Skeletal muscle tissue (tissue), 3 donors: ENCODE measurements at regions not wholly inside any gene's neighbourhood (a gene's known extent, or its start where the extent isn't known, plus 50 kb on each side); places are given as distances from the start of the nearest gene placed in this dataset.

Source experiments
- H3K27ac ChIP-seq: one replicate; pipeline ENCODE4 v1.7.0; 2013; ENCODE audit warnings: mild to moderate bottlenecking, low read depth, low read length, inconsistent platforms
- H3K27me3 ChIP-seq, 3 donors: one replicate each; pipeline ENCODE4 v1.7.0; 2013; ENCODE audit warnings: low read length in 3 of 3; ENCODE audit not compliant: control insufficient read depth in 3 of 3, insufficient read depth in 3 of 3
- H3K36me3 ChIP-seq, 3 donors: one replicate each; pipeline ENCODE4 v1.7.0; 2013; ENCODE audit warnings: low read length in 3 of 3; ENCODE audit not compliant: control insufficient read depth in 3 of 3, insufficient read depth in 3 of 3
- H3K4me1 ChIP-seq, 3 donors: one replicate each; pipeline ENCODE4 v1.7.0; 2013; ENCODE audit warnings: low read length in 3 of 3, mild to moderate bottlenecking in 3 of 3; ENCODE audit not compliant: control insufficient read depth in 3 of 3, insufficient read depth in 3 of 3
- H3K4me3 ChIP-seq, 3 donors: one replicate each; pipeline ENCODE4 v1.7.0; 2013; ENCODE audit warnings: low read length in 3 of 3
- H3K9ac ChIP-seq, 3 donors: one replicate each; pipeline ENCODE4 v1.7.0; 2013; ENCODE audit warnings: low read length in 3 of 3, mild to moderate bottlenecking in 3 of 3, moderate library complexity in 2 of 3, low read depth in 1 of 3
- H3K9me3 ChIP-seq, 3 donors: one replicate each; pipeline ENCODE4 v1.7.0; 2013; ENCODE audit warnings: low read length in 3 of 3; ENCODE audit not compliant: control insufficient read depth in 3 of 3
- donor health status: Osteomylitis.

GRCh38 chr5:89967771-89968444 lies 441.6 kb downstream of the CETN3 start:
- Histone ChIP-seq H3K9ac (no peak overlapping the region), H3K4me1 (no peaks in the 10 kb centered on the region), H3K27ac (no peak overlapping the region), H3K4me3 (no peak overlapping the region), H3K27me3 (no peaks in the 10 kb centered on the region), H3K9me3 (no peaks in the 10 kb centered on the region), H3K36me3 (no peaks in the 10 kb centered on the region)

- Histone ChIP-seq H3K4me3 (no peak overlapping the region), H3K36me3 (no peaks in the 10 kb centered on the region), H3K4me1 (no peaks in the 10 kb centered on the region), H3K9ac (no peak overlapping the region), H3K9me3 (no peaks in the 10 kb centered on the region), H3K27me3 (no peaks in the 10 kb centered on the region), H3K27ac (no peak overlapping the region)
Measured at GRCh38 chr5:89956838-89957237, 452.7 kb downstream of the CETN3 start.

- H3K4me3 ChIP-seq = no peak overlapping the region
- H3K36me3 ChIP-seq = no peaks in the 10 kb centered on the region
- no peaks in the 10 kb centered on the region for H3K27me3 ChIP-seq
- no peak overlapping the region for H3K27ac ChIP-seq
- H3K9ac ChIP-seq = no peak overlapping the region
- H3K9me3 ChIP-seq = no peaks in the 10 kb centered on the region
- H3K4me1 ChIP-seq = no peaks in the 10 kb centered on the region
Measured at GRCh38 chr5:89954916-89955315, 454.6 kb downstream of the CETN3 start.

- Histone ChIP-seq H3K27me3 (no peaks in the 10 kb centered on the region), H3K9me3 (no peaks in the 10 kb centered on the region), H3K36me3 (no peaks in the 10 kb centered on the region), H3K4me1 (no peaks in the 10 kb centered on the region), H3K9ac (no peak overlapping the region), H3K4me3 (no peak overlapping the region), H3K27ac (no peak overlapping the region)
Measured at GRCh38 chr5:89951876-89952275, 457.7 kb downstream of the CETN3 start.

- H3K27me3 ChIP-seq = no peaks in the 10 kb centered on the region
Measured at GRCh38 chr5:89950234-89950633, 459.3 kb downstream of the CETN3 start.

GRCh38 chr5:89948977-89949376 lies 460.6 kb downstream of the CETN3 start:
- Histone ChIP-seq H3K27ac (no peak overlapping the region), H3K36me3 (no peaks in the 10 kb centered on the region), H3K4me1 (no peaks in the 10 kb centered on the region), H3K27me3 (no peaks in the 10 kb centered on the region), H3K9me3 (no peaks in the 10 kb centered on the region), H3K9ac (no peak overlapping the region), H3K4me3 (no peak overlapping the region)

More at GRCh38 chr5:89950234-89950633, 459.3 kb downstream of the CETN3 start:
- H3K9ac ChIP-seq = no peak overlapping the region
- no peak overlapping the region for H3K27ac ChIP-seq
- H3K4me1 ChIP-seq = no peaks in the 10 kb centered on the region
- H3K36me3 ChIP-seq = no peaks in the 10 kb centered on the region
- no peaks in the 10 kb centered on the region for H3K9me3 ChIP-seq
- H3K4me3 ChIP-seq = no peak overlapping the region

GRCh38 chr5:89946916-89947315 lies 462.6 kb downstream of the CETN3 start:
- no peak overlapping the region for H3K9ac ChIP-seq
- H3K27me3 ChIP-seq = no peaks in the 10 kb centered on the region
- no peaks in the 10 kb centered on the region for H3K9me3 ChIP-seq
- H3K27ac ChIP-seq = no peak overlapping the region
- no peaks in the 10 kb centered on the region for H3K36me3 ChIP-seq
- no peak overlapping the region for H3K4me3 ChIP-seq
- H3K4me1 ChIP-seq = no peaks in the 10 kb centered on the region

GRCh38 chr5:89946508-89946907 lies 463.0 kb downstream of the CETN3 start:
- Histone ChIP-seq H3K27me3 (no peaks in the 10 kb centered on the region), H3K9ac (no peak overlapping the region), H3K9me3 (no peaks in the 10 kb centered on the region), H3K36me3 (no peaks in the 10 kb centered on the region), H3K4me1 (no peaks in the 10 kb centered on the region), H3K4me3 (no peak overlapping the region), H3K27ac (no peak overlapping the region)

GRCh38 chr5:89942171-89942570 lies 467.4 kb downstream of the CETN3 start:
- Histone ChIP-seq H3K9me3 (no peaks in the 10 kb centered on the region), H3K9ac (no peak overlapping the region), H3K4me1 (no peaks in the 10 kb centered on the region), H3K27me3 (no peaks in the 10 kb centered on the region), H3K4me3 (no peak overlapping the region), H3K27ac (no peak overlapping the region), H3K36me3 (no peaks in the 10 kb centered on the region)

GRCh38 chr5:89936576-89936975 lies 473.0 kb downstream of the CETN3 start:
- Histone ChIP-seq H3K4me3 (no peak overlapping the region), H3K9ac (no peak overlapping the region), H3K27me3 (no peaks in the 10 kb centered on the region), H3K36me3 (no peaks in the 10 kb centered on the region), H3K9me3 (no peaks in the 10 kb centered on the region), H3K27ac (no peak overlapping the region), H3K4me1 (no peaks in the 10 kb centered on the region)
